WI38 (cell line): ENCODE measurements at regions not wholly inside any gene's neighbourhood (a gene's known extent, or its start where the extent isn't known, plus 50 kb on each side); places are given as distances from the start of the nearest gene placed in this dataset.

Source experiments
- H3K4me3 ChIP-seq: 2 replicates; pipeline ENCODE4 v1.5.1; 2011; ENCODE audit warnings: low read depth, mild to moderate bottlenecking, control low read depth, low read length
- TF ChIP-seq, protein P1 (sequence below): IDR thresholded peaks from 2 replicates; pipeline ENCODE4 v1.5.1; 2012; ENCODE audit warnings: low read depth, mild to moderate bottlenecking, control low read depth, low read length

DNA sequence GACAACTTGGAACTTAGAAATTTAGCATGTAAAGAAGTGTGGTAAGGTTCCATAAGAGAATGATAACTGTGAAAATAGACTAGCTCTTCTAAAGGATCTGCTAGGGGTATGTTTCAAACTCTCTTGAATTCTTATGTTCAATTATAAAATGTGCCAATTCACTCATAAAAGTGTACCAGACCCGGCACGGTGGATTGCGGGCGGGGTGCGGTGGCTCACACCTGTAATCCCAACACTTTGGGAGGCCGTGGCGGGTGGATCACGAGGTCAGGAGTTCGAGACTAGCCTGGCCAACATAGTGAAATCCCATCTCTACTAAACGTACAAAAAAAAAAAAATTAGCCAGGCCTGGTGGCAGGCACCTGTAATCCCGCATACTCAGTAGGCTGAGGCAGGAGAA lies 105.4 kb upstream of the CAV2 start:
- TF ChIP-seq, protein P1, sequence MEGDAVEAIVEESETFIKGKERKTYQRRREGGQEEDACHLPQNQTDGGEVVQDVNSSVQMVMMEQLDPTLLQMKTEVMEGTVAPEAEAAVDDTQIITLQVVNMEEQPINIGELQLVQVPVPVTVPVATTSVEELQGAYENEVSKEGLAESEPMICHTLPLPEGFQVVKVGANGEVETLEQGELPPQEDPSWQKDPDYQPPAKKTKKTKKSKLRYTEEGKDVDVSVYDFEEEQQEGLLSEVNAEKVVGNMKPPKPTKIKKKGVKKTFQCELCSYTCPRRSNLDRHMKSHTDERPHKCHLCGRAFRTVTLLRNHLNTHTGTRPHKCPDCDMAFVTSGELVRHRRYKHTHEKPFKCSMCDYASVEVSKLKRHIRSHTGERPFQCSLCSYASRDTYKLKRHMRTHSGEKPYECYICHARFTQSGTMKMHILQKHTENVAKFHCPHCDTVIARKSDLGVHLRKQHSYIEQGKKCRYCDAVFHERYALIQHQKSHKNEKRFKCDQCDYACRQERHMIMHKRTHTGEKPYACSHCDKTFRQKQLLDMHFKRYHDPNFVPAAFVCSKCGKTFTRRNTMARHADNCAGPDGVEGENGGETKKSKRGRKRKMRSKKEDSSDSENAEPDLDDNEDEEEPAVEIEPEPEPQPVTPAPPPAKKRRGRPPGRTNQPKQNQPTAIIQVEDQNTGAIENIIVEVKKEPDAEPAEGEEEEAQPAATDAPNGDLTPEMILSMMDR: no peak
- H3K4me3 ChIP-seq: no peak overlapping the region

DNA sequence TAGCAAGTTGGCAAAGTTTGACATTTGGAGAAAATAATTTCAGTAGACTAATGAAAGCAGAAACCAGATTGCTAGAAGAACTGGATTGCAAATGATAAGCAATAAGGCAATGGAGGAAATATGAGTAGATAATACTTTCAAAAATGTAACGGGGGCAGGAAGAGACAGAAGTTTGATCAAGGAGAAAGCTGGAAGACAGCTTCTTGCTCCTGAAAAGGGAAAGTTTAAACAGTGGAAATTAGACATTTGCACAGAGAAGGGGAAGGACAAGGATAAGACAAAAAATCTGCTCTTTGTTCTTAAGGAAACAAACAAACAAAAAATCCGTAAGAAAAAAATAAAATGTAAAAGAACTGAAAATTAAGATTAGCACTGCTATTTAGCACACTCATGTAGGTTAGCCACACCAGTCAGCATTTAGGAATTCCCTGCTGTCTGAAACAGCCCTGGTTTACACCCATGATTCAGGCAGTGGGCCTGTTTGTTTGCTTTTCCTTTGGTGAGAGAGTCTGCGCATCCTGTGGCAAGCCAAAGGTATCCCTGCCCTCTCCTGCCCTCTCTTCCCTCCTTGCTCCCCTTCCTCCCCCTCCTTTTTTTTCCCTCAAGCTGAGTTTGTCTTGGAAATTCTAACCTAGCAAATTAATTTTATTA lies 104.3 kb upstream of the CAV2 start:
- no peak overlapping the region; the same call in 1 of the 2 replicates for H3K4me3 ChIP-seq
- TF ChIP-seq, protein P1: no peak

DNA sequence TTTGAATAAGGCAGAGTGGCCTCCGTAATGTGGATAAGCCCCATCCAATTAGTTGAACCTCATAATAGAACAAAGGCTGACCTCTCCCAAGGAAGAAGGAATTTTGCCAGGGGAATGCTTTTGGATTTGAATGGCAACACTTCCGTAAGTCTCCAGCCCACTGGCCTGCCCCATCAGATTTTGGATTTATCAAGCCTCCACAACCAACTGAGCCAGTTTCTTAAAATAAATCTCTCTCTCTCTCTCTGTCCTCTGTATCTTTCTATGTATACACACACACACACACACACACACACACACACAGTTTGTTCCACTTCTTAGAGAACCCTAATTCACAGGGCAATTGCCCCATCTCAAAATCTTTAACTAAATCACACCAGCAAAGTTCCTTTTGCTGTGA lies 100.9 kb upstream of the CAV2 start:
- TF ChIP-seq, protein P1: no peak
- no peak overlapping the region for H3K4me3 ChIP-seq

DNA sequence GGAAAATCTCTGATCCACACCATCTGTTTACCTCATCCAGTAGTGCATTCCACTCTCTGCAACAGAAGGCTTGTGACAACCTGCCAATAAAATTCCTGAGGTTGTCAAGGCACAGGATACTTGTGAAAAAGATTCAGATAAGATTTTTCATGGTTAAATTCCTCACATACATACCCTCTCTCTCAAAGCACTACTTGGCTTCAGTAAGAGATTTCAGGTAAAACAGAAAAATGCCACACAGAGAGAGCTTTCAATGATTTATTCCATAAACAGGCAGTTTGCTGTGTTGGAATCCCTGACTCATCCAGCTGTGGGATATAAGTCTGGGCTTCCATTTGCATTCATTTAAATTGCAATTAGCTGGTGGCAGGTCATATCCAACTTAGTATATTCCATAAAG lies 99.7 kb upstream of the CAV2 start:
- H3K4me3 ChIP-seq: no peak overlapping the region
- TF ChIP-seq, protein P1: no peak

DNA sequence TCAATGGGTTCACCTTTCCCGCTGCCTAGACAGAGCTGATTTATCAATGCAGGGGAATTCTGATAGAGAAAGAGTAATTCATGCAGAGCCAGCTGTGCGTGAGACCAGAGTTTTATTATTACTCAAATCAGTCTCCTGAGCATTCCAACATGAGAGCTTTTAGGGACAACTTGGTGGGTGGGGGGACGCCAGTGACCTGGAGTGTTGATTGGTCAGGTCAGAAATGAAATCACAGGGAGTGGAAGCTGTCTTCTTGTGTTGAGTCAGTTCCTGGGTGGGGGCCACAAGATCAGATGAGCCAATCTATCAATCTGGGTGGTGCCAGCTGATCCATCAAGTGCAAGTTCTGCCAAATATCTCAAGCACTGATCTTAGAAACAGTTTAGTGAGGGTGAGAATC lies 99.0 kb upstream of the CAV2 start:
- TF ChIP-seq, protein P1: no peak

GRCh38 chr7:116401711-116402110 lies 97.8 kb upstream of the CAV2 start:
- TF ChIP-seq, protein P1: no peak
- no peak overlapping the region for H3K4me3 ChIP-seq

More for the DNA sequence above, 99.0 kb upstream of the CAV2 start:
- no peak overlapping the region for H3K4me3 ChIP-seq

GRCh38 chr7:116403265-116403664 lies 96.3 kb upstream of the CAV2 start:
- TF ChIP-seq, protein P1: no peak
- no peak overlapping the region for H3K4me3 ChIP-seq
